ENCODE measurements at regions not wholly inside any gene's neighbourhood (a gene's known extent, or its start where the extent isn't known, plus 50 kb on each side); places are given as distances from the start of the nearest gene placed in this dataset.

DNA sequence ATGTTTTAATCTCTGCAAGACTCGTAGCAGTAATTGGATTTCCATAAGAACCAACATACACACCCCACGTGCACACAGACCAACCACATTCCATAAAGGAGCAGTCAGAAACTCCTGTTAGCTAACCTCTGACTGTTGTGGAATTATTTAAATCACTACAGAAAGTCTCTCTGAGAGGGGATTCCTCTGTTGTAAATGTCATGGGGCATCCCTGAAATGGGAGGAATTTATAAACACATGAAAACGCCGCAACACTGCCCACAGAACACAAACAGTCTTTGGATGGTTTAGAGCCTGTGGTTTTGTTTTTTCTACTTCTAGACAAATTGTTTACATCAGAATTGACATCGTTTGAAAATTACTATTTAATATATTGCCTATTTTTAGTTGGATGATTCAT, 740.1 kb upstream of the GRM7 start:
- DNase-seq = peak; percentile 4

DNA sequence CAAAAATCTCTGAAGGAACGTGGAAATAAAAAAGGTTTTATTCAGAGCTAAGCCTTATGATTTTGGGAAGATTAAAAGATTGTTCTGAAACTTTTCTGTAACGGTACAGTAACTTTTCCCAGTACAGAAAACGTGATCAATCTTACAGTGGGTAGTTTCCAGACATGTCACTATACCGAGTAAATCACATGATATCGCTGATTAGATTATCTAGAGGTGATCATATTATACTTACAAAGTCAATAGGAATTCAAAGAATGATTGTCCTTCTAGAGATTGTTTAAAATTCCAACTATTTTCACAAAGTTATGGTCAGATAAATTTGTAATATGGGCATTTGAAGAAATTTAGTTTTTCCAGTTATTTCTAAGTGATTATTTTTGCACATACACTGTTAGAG, 736.0 kb upstream of the GRM7 start:
- DNase-seq = no peak

DNA sequence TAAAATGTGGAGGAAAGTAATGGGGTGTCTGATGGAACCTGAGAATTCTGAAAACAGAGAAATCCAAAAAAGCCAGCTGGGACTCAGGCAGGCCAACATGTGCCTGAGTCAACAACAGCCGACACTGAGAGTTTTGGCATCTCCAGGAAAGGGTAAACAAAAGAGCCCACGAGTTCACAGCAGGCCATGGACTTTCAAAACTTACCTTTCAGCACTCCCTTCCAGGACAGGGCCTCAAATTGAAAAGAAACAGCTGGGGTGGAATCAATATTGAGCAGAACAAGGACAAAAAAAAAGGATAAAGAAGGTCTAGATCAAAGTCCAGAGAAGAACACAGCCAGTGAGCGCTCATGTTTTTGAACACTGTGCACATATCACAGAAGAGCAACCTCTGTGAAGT, 735.4 kb upstream of the GRM7 start:
- no peak for DNase-seq

DNA sequence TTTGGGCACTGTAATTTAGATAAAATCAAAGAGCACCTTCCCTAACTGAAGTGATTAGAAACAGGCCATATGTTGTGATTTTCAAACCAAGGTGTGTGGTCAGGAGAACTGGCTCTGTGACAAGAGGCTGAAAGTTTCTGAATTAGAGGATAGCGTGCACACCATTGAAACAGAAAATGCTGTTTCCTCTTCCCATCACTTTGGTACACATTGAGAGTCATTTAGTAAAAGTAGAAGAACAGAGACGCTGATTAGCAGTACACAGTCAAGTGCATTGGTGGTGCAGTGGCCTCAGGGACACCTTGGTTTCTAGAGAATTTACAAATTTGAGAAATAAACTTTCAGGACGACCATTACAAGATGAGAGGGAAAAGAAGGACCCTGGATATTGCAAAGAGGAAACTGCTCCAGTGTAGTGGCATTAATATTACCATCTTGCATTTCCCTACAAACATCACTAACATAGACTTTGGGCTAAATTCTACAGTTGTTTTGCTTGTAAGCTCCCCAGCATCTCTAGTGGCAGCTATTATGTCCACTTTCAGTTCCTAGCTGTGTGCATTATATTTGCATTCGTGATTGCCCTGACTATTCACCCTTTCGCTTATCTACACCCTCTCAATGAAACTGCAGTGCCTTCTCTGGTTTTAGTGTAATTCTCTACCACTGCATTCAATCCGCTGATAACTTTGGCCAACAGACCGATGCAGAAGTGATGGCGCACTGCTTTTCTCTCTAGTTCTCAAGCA, 728.1 kb upstream of the GRM7 start:
- no peak for DNase-seq

DNA sequence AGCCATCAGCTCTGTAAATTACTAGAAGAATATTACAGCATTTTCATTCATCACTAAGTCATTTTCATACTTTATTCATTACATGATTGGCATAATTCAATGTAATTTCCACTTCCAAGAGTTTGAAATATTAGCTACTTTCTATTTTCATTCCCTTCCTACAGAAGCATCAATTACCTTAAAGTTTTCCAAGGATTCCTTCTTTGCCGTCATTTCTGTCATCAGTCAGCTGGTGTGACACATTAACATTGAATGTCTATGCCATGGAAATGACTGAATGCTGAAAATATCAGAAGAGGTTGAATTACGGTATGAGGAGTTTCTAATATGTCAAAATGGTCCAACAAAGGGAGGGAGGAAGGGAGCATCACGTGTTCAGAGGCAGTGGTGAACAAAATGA, 718.2 kb upstream of the GRM7 start:
- DNase-seq = no peak

DNA sequence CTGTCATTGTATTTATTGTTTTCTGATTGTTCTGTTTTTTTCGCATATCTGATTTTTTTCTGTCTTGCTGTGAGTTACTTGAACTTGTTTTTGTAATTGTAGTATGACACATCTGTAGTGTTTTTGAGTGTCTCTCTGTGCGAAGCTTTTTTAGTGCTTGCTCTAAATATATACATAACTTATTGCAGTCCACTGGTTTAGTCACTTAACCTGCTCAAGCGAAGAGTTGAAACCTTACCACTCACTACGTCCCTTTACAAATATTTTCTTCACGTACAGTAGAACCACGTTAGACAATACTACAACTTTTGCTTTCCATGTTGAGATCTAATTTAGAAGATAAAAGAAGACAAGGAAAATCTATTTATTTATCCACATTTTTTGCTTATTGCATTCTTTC, 713.0 kb upstream of the GRM7 start:
- DNase-seq = no peak

DNA sequence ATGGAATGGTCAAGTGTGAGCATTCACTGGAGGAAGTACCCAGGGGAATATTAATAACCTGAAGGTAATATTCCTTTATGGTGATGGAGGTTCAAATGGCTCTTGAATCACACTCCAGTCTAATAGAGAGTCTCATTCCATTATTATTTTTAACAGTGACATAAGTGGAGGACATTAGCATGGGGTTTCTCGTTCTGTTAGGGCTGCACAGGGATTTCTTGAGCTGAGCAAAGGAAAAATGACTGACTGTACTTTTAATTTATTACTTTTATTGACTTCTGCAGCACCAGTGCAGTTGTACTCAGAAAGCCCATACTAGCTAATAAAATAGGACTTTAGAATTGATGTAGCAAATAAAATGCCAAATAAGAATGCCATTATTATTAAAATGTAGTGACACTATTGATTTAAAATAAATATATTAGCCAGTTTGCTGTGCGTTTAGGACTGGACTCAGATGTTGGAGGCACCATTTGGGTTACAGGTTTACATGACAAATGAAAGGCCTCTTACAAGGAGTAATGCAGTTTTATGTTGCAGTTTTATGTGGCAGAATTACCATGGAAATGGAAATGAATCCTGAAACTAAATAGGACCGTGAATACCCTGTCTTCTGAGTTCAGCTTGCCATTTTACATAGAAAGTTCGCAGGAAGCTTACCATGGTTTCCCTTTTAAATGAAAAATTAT, 705.1 kb upstream of the GRM7 start:
- DNase-seq = no peak

DNA sequence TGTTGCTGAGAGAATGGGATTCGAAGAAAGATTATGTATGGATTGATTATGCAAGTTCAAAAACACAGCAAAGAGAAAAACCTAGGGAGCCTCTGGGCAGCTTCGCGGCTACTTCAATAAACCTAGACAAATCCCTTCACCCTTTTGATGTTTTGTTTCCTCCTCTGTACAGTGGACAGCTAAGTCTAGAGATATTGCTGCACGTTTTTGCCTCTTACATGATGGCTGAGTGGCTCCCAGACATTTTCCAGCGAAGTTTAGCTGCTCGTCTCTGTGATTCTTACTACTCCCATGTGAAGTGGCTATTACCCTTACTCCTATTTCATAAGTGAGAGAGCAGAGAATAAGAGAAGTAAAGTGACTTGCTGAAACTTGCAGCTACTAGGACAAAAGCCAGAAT, 695.0 kb upstream of the GRM7 start:
- no peak for DNase-seq

DNA sequence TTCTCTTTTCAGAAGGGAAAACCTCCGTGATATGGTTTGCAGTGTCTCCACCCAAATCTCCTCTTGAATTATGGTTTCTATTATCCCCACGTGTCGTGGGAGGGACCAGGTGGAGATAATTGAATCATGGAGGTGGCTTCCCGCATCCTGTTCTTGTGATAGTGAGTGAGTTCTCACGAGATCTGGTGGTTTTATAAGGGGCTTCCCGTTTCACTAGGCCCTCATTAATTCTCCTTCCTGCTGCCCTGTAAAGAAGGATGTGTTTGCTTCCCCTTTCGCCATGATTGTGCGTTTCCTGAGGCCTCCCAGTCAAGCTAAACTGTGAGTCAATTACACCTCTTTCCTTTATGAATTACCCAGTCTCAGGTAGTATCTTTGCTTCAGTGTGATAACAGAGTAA, 692.7 kb upstream of the GRM7 start:
- DNase-seq = no peak

DNA sequence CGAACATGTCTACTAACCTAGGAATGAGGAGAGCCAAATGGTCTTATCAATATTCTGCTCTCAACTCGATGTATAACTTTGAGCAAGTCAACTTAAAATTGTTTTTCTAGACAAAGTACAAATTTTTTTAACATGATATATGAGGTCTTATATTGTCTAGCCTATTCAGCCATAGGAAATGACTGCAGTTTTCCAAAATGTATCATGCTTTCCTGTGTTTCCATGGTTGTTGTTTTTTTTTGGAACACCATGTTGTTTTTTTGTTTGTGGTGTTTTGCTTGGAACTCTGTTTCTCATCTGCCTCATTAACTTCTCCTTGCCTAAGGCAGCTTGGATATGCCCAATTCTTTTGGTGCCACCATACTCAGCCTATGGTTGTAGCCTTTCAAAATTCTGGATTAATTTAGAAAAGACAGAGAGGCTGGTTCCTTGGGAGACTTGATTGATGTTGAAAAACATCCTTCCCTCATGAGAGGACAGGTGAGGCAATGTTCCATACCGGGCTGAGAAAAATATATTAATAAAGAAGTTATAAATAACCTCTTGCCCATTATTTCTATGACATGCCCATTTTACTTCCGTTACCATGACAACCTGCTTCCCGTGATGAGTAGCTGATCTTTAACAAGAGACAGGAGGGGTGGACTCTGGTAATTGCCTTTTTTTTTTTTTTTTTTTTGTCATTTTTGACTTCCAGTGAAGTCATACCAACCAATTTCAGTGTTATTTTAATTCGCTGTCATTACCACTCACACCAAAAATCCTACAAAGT, 687.9 kb upstream of the GRM7 start:
- DNase-seq = no peak

DNA sequence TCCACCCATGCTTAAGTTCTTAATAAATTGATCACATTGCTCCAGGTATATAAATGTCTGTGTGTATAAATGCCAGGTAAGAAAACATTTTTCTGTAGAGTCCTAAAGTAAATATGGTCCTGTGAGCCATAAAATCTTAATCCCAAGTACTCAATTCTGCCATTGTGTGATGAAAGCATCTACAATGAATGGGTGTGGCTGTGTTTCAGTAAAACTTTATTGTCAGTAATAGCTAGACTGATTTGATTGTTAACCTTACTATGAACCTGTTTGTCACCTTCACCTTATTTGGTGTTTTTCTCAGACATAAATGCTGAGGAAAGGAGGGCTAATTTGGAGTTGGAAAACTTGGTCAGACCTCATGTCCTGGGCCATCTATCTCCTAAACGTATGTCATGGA, 683.5 kb upstream of the GRM7 start:
- DNase-seq = no peak

DNA sequence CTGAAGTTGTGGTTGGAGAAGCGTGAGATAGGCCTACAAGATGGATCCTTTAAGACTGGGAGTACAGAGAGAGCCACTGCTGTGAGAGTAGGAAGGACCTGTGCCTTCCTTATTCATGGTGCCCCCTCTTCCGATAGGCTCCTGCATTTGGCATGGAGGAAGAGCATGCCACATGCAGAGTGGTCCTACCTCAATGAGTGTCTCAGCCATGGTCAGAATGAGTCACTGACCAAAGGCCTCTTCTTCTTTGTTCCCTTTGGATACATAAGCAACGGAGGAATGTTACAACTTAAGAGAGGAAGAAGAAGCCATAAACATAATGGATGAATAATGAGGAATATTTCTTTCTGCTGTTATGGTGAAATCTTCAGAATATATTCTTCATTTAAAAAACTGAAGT, 681.2 kb upstream of the GRM7 start:
- DNase-seq = peak; percentile 30

DNA sequence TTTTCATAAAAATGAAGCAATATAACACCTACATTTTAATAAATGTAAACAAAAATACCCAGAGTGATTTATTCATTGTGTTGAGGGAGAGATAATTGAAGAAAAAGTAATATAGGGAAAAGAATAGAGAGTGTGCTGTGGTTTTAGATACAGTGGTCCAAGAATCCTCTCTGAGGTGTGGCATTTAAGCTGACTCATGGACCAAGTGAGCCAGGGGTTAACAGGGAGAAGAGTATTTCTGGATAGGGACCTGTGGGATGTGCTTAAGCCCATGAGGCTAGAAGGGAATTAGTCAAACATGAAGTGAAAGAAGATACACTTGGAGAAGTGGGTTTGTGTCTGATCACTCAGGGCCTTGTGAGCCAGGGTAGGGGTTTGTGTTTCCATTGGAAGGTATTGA, 680.7 kb upstream of the GRM7 start:
- DNase-seq = peak; percentile 15

DNA sequence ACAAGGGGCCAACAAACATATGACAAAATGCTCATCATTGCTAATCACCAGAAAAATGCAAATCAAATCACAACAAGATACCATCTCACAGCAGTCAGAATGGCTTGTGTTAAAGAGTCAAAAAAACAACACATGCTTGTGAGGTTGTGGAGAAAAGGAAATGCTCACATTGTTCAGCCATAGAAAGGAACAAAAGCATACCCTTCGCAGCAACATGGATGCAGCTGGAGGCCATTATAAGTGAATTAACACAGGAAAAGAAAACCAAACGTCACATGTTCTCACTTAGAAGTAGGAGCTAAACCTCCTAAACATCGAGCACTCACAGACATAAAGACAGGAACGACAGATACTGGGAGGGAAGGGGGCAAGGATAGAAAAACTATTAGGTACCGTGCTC, 678.4 kb upstream of the GRM7 start:
- no peak for DNase-seq

DNA sequence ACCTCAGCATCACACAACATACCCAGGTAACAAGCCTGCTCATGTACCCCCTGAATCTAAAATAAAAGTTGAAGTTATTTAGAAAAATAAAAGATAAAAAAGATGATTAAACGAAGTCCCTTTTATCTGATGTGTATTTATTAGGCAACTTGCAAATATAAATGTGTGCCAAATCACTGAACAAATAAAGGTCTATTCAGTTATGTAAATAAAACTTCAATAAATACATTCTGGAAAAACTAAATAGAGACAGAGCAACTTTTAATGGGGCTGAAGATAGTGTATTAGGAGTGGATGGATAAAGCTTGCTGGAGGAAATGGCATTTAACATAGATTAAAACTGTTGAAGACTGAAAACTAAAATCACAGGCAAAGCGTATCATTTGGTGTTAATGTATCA, 678.0 kb upstream of the GRM7 start:
- no peak for DNase-seq

DNA sequence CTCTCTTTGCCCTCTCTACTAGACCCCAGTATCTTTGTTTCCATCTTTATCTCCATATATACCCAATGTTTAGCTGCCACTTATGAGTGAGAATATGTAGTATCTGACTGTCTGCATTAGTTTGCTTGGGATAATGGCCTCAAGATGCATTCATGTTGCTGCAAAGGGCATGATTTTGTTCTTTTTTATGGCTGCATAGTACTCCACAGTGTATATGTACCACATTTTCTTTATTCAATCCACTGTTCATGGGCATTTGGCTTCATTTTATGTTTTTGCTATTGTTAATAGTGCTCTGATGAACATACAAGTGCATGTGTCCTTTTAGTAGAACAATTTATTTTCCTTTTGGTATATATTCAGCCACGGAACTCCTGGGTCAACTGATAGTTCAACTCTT, 671.5 kb upstream of the GRM7 start:
- no peak for DNase-seq

DNA sequence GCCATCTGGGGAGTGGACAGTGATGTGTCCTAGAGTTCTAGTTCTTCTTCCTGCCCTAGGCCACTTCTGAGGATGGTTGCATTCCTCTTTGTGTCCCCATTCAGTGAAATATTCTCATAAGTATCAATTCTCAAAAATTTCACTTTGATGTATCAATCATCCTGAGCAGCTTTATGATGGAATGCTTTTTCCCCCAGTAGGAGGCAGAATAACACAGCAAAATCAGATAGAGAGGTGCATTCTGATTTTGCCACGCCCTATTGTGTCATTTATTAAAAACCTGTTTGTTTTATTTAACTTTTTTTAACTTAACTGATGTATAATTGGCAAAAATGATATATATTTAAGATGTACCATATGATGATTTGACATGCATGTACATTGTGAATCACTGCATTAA, 656.0 kb upstream of the GRM7 start:
- DNase-seq = no peak

DNA sequence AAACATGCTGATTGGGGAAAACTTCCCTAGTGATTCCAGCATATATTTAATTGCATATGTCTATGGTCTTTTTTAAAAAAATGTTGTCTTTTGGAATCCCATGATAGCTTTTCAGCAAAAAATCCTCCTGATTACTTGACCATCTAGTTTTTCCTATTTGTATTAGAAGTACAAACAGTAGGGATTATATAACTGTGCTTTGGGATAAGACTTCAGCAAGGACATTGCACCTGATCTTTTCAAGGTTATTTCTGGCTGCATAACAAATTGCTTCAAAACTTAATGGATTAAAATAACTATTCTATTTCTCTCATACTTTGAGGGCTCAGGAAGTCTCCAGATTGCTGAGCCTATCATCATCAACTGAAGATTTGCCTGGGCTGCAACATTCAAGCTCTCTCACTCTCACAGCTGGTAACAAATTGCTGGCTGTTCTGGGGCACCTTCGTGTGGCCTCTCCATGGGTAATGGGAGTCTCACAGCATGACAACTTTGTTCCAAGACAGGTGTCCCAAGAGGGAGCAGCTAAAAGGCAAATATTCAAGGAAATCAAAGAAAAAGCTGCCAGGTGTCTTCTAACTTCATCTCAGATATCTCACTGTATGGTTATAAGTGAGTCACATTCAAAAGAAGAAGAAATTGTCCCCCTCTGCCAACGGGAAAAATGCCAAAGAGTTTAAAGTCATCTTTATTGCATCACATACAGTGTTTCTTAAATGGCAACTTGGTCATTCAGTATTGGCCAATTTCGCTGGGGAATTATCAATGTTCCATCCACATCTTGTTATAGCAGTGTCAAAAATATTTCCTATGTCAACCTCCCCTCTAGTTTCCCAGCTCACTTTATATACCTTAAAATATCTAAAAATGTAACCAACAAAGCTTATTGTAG, 644.5 kb upstream of the GRM7 start:
- DNase-seq = no peak

DNA sequence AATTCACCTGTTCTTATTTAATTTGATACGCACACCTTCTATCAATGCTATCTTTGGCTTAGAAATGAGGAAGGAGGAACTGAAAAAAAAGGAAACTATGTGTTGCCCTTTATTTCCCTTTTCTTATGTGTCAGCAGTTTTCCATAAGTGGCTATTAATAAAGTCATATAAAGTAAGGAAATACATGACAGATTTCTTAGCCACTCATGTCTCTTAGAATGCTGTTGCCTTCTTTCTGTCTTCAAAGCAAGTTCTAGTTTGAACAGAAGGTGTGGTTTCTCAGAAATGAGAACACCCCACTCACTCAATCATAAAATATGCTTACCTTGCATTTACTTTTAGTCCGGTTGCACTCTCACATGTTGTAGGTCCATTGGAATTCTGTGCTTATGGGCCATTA, 640.5 kb upstream of the GRM7 start:
- DNase-seq = no peak

DNA sequence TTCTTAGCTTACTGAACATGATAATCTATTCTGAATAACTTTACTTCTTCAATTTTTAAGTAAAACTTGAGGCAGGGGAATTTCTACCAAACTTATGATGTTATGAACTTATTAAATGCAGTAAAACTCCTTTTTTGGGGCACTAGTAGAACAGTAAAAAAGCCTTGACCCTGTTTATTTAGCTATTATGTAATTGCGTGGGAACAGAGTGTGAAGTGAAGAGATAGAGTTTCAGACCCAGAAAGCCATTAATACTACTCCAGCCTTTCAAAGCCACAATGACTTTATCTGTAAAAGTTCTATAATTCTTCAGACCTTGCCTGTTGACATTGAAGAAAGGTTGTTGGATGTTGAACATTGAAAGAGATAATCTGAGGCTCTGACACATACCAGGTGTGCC, 638.8 kb upstream of the GRM7 start:
- no peak for DNase-seq

DNA sequence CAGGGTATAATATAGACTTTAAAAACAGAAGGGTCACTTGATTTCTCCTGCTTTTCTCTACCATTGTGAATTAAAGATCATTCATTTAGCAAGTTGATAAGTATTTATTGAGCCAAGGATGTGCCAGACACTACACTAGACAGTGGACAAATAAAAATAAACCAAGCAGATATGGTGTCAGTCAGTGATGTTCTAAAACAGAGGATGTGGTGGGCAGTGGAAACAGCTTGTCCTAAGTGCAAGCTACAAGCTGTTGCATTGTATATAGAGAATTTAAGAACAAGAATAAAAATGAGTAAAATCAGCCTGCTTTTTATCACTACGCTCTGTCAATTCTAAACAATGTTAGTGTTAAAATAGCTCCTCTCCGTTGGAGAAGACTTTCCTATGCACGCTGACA, 637.3 kb upstream of the GRM7 start:
- no peak for DNase-seq

DNA sequence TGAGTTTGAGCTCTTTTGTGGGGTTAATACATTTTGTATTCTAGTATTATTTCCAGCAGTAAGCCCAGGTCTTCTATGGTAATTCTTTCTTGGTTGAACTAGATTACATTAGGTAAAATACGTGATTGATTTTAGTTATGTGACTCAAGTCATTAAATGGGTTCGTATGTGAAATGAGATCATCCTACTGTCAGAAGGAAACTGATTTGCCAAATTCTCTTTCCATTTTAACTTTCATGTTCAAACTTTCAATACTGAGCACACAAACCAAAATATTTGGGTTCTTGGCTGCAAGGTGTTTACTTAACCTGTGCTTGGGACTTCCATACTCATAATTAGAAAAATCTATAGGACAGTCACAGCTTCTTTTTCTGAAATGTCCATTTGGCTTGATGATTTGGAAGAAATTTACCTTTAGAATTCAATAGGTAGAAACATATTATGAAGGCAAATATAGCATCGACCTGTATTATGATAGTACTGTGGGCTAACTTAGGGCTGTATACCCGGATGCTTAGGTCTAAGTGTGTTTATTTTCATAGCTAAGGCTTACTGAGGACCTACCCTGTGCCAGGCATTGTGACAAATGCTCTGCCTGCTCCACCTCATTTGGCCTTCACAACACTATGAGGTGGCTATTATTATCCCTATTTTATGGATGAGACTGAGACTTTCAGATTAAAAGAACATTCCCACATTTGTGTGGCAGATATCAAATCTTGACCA, 631.8 kb upstream of the GRM7 start:
- no peak for DNase-seq
